ENCODE measurements at regions not wholly inside any gene's neighbourhood (a gene's known extent, or its start where the extent isn't known, plus 50 kb on each side); places are given as distances from the start of the nearest gene placed in this dataset.

DNA sequence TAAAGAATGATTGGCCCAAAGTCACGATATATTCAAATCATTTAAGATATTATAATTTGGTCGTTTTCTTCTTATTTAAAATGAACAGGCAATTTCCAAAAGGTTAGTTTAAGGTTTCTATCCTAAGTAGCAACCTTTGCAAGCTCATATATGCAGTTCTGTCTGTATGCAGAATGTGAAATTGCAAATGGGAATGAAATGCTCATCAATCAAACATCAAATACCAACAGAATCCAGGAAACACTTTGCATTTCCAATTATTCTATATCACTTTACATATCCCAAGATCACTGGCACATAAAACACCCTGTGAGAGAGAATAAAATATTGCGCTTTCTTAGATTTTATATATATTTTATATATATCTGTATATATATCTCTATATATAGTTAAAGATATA lies 237.3 kb downstream of the NRIP1 start:
- intact Hi-C loops (cut with DNase I), result no loop called here

DNA sequence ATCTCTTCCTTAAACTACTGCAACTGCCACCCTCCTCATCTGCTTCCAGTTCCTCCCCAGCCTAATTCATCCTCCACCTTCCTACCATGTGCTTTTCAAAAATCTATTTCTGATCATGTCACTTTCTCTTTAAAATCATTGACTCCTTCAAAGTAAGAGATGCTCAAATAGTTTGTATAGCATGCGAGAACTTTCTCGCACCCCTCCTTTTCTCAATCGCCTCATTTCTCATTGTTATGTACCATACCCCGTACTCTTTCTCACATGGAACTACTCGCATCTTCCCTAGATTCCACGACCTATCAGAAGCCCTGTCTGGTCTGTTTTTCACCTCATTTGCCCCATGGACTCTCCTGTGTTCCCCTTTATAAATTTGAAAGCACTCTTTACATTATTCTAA lies 238.2 kb downstream of the NRIP1 start:
- no peaks in the 10 kb centered on the region for H3K27me3 ChIP-seq
- intact Hi-C loops (cut with DNase I), result no loop called here
- WGBS, 2 donors, result 86 to 89% methylated on average over 6 of the region's 6 CpGs
- no peak overlapping the region for H3K27ac ChIP-seq
- H3K36me3 ChIP-seq, result no peaks in the 10 kb centered on the region
- H3K4me3 ChIP-seq (replicated peaks in 1 of 3), result no peak overlapping the region
- no peak for TF ChIP-seq POLR2A (IDR thresholded peaks at IDR 0.05)
- TF ChIP-seq, protein P1, sequence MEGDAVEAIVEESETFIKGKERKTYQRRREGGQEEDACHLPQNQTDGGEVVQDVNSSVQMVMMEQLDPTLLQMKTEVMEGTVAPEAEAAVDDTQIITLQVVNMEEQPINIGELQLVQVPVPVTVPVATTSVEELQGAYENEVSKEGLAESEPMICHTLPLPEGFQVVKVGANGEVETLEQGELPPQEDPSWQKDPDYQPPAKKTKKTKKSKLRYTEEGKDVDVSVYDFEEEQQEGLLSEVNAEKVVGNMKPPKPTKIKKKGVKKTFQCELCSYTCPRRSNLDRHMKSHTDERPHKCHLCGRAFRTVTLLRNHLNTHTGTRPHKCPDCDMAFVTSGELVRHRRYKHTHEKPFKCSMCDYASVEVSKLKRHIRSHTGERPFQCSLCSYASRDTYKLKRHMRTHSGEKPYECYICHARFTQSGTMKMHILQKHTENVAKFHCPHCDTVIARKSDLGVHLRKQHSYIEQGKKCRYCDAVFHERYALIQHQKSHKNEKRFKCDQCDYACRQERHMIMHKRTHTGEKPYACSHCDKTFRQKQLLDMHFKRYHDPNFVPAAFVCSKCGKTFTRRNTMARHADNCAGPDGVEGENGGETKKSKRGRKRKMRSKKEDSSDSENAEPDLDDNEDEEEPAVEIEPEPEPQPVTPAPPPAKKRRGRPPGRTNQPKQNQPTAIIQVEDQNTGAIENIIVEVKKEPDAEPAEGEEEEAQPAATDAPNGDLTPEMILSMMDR (IDR thresholded peaks at IDR 0.05), result no peak
- DNase-seq, result no peak
- no peaks in the 10 kb centered on the region for H3K4me1 ChIP-seq
- no peaks in the 10 kb centered on the region for H3K9me3 ChIP-seq

More for the DNA sequence above, 237.3 kb downstream of the NRIP1 start:
- Histone ChIP-seq H3K27ac (no peak overlapping the region), H3K36me3 (no peaks in the 10 kb centered on the region), H3K9me3 (no peaks in the 10 kb centered on the region), H3K4me3 (replicated peaks in 1 of 3) (no peak overlapping the region), H3K27me3 (no peaks in the 10 kb centered on the region), H3K4me1 (no peaks in the 10 kb centered on the region)
- DNase-seq, result no peak
- 77 to 78% methylated on average over 3 of the region's 3 CpGs for WGBS, 2 donors
- TF ChIP-seq, protein P1 (IDR thresholded peaks at IDR 0.05), result no peak
- TF ChIP-seq POLR2A (IDR thresholded peaks at IDR 0.05), result no peak

DNA sequence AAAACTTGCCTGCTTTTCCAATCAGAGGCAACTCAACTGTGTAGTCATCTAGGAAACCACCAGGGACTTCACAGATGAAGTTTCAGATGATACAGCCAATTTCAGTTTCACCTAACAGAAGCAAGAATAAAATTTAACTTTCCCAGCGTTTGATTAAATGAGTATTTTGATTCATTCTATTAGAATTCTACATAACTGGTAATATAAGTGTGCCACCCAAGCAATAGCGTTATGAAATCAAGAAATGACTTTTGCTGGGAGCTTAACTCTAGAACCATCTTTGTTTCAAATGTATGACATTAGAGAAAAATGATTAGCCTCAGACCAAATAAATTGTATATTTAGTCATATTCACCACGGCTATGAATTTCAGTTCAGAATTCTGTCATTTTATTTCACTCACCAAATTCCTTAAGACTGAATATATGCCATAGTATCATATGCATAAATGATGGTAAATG lies 239.3 kb downstream of the NRIP1 start:
- no peaks in the 10 kb centered on the region for H3K27me3 ChIP-seq
- intact Hi-C loops (cut with DNase I), result no loop called here
- no peaks in the 10 kb centered on the region for H3K9me3 ChIP-seq
- WGBS, 2 donors, result 88 to 94% methylated on average over 3 of the region's 3 CpGs
- H3K4me3 ChIP-seq (replicated peaks in 1 of 3), result no peak overlapping the region
- H3K4me1 ChIP-seq, result no peaks in the 10 kb centered on the region
- H3K27ac ChIP-seq, result no peak overlapping the region
- TF ChIP-seq, protein P1 (IDR thresholded peaks at IDR 0.05), result no peak
- TF ChIP-seq POLR2A (IDR thresholded peaks at IDR 0.05), result no peak
- H3K36me3 ChIP-seq, result no peaks in the 10 kb centered on the region
- no peak for DNase-seq

DNA sequence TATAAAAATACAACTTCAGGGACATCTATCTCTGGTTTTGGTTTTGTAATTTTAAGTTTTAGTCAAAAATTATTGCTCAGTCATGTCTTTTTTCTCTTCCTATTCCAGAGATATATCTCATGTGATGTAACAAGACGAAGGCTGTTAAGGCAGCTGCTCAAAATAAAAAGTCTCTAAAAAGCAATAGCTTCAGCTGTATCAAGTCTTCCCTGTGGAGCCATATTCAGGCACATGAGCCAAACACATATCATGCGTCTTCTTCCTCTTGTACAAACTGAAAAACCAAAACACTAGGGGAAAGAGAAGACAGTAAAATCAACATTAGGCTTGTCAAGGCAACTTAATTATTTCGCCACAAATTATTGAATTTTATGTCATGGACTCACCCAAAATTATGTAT lies 240.7 kb downstream of the NRIP1 start:
- Histone ChIP-seq H3K27ac (no peak overlapping the region), H3K4me1 (no peaks in the 10 kb centered on the region), H3K36me3 (no peaks in the 10 kb centered on the region), H3K9me3 (no peaks in the 10 kb centered on the region), H3K4me3 (replicated peaks in 1 of 3) (no peak overlapping the region), H3K27me3 (no peaks in the 10 kb centered on the region)
- no peak for DNase-seq
- intact Hi-C loops (cut with DNase I), result no loop called here
- WGBS, 2 donors, result 87 to 88% methylated on average over 3 of the region's 3 CpGs
- TF ChIP-seq POLR2A (IDR thresholded peaks at IDR 0.05), result no peak
- TF ChIP-seq, protein P1 (IDR thresholded peaks at IDR 0.05), result no peak

DNA sequence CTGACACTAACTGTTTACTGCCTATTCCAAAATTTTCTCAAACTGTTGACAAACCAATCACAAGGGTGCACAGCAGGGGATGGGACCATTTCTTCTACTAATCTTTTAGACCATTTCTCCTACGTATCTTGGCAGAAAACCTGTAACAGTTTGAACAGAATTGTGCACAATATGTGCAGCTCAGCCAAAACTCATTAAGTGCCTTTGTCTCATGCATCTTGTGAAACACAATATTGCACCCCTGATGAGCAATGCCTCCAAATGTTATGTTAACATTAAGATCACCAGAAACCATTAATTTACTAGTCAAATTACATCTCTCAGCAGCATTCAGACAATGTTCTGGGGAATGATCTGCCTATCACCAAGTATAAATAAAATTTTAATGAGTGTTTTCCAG lies 247.5 kb downstream of the NRIP1 start:
- no peak for TF ChIP-seq POLR2A (IDR thresholded peaks at IDR 0.05)
- TF ChIP-seq, protein P1 (IDR thresholded peaks at IDR 0.05), result no peak

More for the DNA sequence above, 247.5 kb downstream of the NRIP1 start:
- 56 to 63% methylated on average over 1 of the region's 1 CpG for WGBS, 2 donors
- Histone ChIP-seq H3K4me1 (no peaks in the 10 kb centered on the region), H3K4me3 (replicated peaks in 1 of 3) (no peak overlapping the region), H3K36me3 (no peaks in the 10 kb centered on the region), H3K27ac (no peak overlapping the region), H3K9me3 (no peaks in the 10 kb centered on the region), H3K27me3 (no peaks in the 10 kb centered on the region)
- DNase-seq, result no peak
- intact Hi-C loops (cut with DNase I), result no loop called here
